Thymus (tissue), 11 donors: ENCODE measurements at regions not wholly inside any gene's neighbourhood (a gene's known extent, or its start where the extent isn't known, plus 50 kb on each side); places are given as distances from the start of the nearest gene placed in this dataset.
"Not testable (repeated sequence)": the region's sequence is repeated elsewhere in the genome, so short reads cannot be mapped to it uniquely, and the experiment has no call there.

Source experiments
- DNase-seq, 9 donors: peaks; one replicate each; pipeline ENCODE4 v3.0.0-alpha.2; 2013; ENCODE audit warnings: low spot score in 9 of 9, low read depth in 6 of 9, missing footprints in 1 of 9
- H3K27ac ChIP-seq, 2 donors: one replicate each; pipeline ENCODE4 v1.5.1; 2013; ENCODE audit warnings: control low read depth in 1 of 2, low read depth in 1 of 2, low read length in 1 of 2, mild to moderate bottlenecking in 1 of 2, moderate library complexity in 1 of 2
- H3K27me3 ChIP-seq, 2 donors: one replicate each; pipeline ENCODE4 v1.5.1; 2013; ENCODE audit warnings: low read length in 1 of 2; ENCODE audit not compliant: control insufficient read depth in 2 of 2, insufficient read depth in 1 of 2
- H3K36me3 ChIP-seq, 2 donors: one replicate each; pipeline ENCODE4 v1.5.1; 2013; ENCODE audit warnings: low read length in 1 of 2, mild to moderate bottlenecking in 1 of 2, moderate library complexity in 1 of 2; ENCODE audit not compliant: control insufficient read depth in 2 of 2, insufficient read depth in 2 of 2
- H3K4me1 ChIP-seq, 2 donors: one replicate each; pipeline ENCODE4 v1.5.1; 2013; ENCODE audit warnings: low read length in 2 of 2; ENCODE audit not compliant: control insufficient read depth in 2 of 2, insufficient read depth in 2 of 2
- H3K4me3 ChIP-seq, 2 donors: one replicate each; pipeline ENCODE4 v1.5.1; 2013; ENCODE audit warnings: low read length in 2 of 2, control low read depth in 1 of 2, mild to moderate bottlenecking in 1 of 2
- H3K9me3 ChIP-seq, 2 donors: one replicate each; pipeline ENCODE4 v1.5.1; 2013; ENCODE audit warnings: low read length in 1 of 2, mild to moderate bottlenecking in 1 of 2; ENCODE audit not compliant: control insufficient read depth in 2 of 2, insufficient read depth in 1 of 2
- WGBS: extraction: QIAGEN DNeasy Blood & Tissue Kit; methylation state at CpG from one replicate; pipeline ENCODE4 v1.1.7; 2013; 5-methylcytosine and 5-hydroxymethylcytosine counted together
- donor health status: healthy.

GRCh38 chr1:197985351-197985750, 68.2 kb downstream of the LHX9 start:
- Histone ChIP-seq H3K9me3 (no peaks in the 10 kb centered on the region), H3K4me1 (no peaks in the 10 kb centered on the region), H3K4me3 (no peak overlapping the region), H3K36me3 (no peaks in the 10 kb centered on the region), H3K27me3 (no peaks in the 10 kb centered on the region), H3K27ac (no peak overlapping the region)
- 95% methylated on average over 4 of the region's 4 CpGs for WGBS
- DNase-seq, result no peak

- Histone ChIP-seq H3K9me3 (no peaks in the 10 kb centered on the region), H3K27ac (no peak overlapping the region), H3K4me1 (no peaks in the 10 kb centered on the region), H3K27me3 (no peaks in the 10 kb centered on the region), H3K4me3 (no peak overlapping the region), H3K36me3 (no peaks in the 10 kb centered on the region)
- 97% methylated on average over 3 of the region's 3 CpGs for WGBS
- DNase-seq, result no peak
Measured at GRCh38 chr1:197986817-197987216, 69.6 kb downstream of the LHX9 start.

- Histone ChIP-seq H3K9me3 (no peaks in the 10 kb centered on the region), H3K27me3 (no peaks in the 10 kb centered on the region), H3K27ac (no peak overlapping the region), H3K4me3 (no peak overlapping the region), H3K36me3 (no peaks in the 10 kb centered on the region), H3K4me1 (no peaks in the 10 kb centered on the region)
- DNase-seq, result no peak
- 67% methylated on average over 3 of the region's 3 CpGs for WGBS
Measured at GRCh38 chr1:197987294-197987693, 70.1 kb downstream of the LHX9 start.

- not testable (repeated sequence) for H3K27me3 ChIP-seq, H3K36me3 ChIP-seq, DNase-seq, H3K9me3 ChIP-seq, H3K4me3 ChIP-seq, H3K4me1 ChIP-seq, H3K27ac ChIP-seq
- over 99% methylated on average over 7 of the region's 7 CpGs for WGBS
Measured at GRCh38 chr1:197988581-197988980, 71.4 kb downstream of the LHX9 start.

GRCh38 chr1:197989058-197989457, 71.9 kb downstream of the LHX9 start:
- Histone ChIP-seq H3K27ac (no peak overlapping the region), H3K4me3 (no peak overlapping the region), H3K27me3 (no peaks in the 10 kb centered on the region), H3K4me1 (no peaks in the 10 kb centered on the region), H3K9me3 (no peaks in the 10 kb centered on the region), H3K36me3 (no peaks in the 10 kb centered on the region)
- DNase-seq, result no peak
- WGBS, result 98% methylated on average over 5 of the region's 5 CpGs

- DNase-seq, result no peak
- no peak overlapping the region for H3K4me3 ChIP-seq
- 98% methylated on average over 3 of the region's 3 CpGs for WGBS
- H3K4me1 ChIP-seq, result no peaks in the 10 kb centered on the region
- H3K27me3 ChIP-seq, result no peaks in the 10 kb centered on the region
- no peak overlapping the region for H3K27ac ChIP-seq
- H3K36me3 ChIP-seq, result no peaks in the 10 kb centered on the region
- H3K9me3 ChIP-seq, result no peaks in the 10 kb centered on the region
Measured at GRCh38 chr1:197991594-197991993, 74.4 kb downstream of the LHX9 start.

GRCh38 chr1:197994907-197995407, 77.8 kb downstream of the LHX9 start:
- H3K27ac ChIP-seq, result no peak overlapping the region
- no peaks in the 10 kb centered on the region for H3K36me3 ChIP-seq
- H3K4me1 ChIP-seq, result no peaks in the 10 kb centered on the region
- no peaks in the 10 kb centered on the region for H3K9me3 ChIP-seq
- no peaks in the 10 kb centered on the region for H3K27me3 ChIP-seq
- H3K4me3 ChIP-seq, result no peak overlapping the region
- no peak for DNase-seq
- WGBS, result 94% methylated on average over 7 of the region's 7 CpGs

- Histone ChIP-seq H3K27ac (no peak overlapping the region), H3K4me1 (no peaks in the 10 kb centered on the region), H3K27me3 (no peaks in the 10 kb centered on the region), H3K4me3 (no peak overlapping the region), H3K9me3 (no peaks in the 10 kb centered on the region), H3K36me3 (no peaks in the 10 kb centered on the region)
- 98% methylated on average over 6 of the region's 6 CpGs for WGBS
- no peak for DNase-seq
Measured at GRCh38 chr1:197995408-197996258, 78.5 kb downstream of the LHX9 start.

- not testable (repeated sequence) for H3K27me3 ChIP-seq
- 98% methylated on average over 3 of the region's 3 CpGs for WGBS
Measured at GRCh38 chr1:197996259-197996512, 79.0 kb downstream of the LHX9 start.

More at GRCh38 chr1:197996259-197996512, 79.0 kb downstream of the LHX9 start:
- not testable (repeated sequence) for H3K36me3 ChIP-seq, DNase-seq, H3K4me3 ChIP-seq, H3K27ac ChIP-seq, H3K4me1 ChIP-seq, H3K9me3 ChIP-seq
